ENCODE measurements at regions not wholly inside any gene's neighbourhood (a gene's known extent, or its start where the extent isn't known, plus 50 kb on each side); places are given as distances from the start of the nearest gene placed in this dataset.
A peak's percentile ranks its signal among the peaks of the same experiment; 100 is the strongest.

- TF ChIP-seq, protein P1, sequence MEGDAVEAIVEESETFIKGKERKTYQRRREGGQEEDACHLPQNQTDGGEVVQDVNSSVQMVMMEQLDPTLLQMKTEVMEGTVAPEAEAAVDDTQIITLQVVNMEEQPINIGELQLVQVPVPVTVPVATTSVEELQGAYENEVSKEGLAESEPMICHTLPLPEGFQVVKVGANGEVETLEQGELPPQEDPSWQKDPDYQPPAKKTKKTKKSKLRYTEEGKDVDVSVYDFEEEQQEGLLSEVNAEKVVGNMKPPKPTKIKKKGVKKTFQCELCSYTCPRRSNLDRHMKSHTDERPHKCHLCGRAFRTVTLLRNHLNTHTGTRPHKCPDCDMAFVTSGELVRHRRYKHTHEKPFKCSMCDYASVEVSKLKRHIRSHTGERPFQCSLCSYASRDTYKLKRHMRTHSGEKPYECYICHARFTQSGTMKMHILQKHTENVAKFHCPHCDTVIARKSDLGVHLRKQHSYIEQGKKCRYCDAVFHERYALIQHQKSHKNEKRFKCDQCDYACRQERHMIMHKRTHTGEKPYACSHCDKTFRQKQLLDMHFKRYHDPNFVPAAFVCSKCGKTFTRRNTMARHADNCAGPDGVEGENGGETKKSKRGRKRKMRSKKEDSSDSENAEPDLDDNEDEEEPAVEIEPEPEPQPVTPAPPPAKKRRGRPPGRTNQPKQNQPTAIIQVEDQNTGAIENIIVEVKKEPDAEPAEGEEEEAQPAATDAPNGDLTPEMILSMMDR (IDR thresholded peaks at IDR 0.05; ENCODE audit: low read depth, low read length): no peak
- Histone ChIP-seq H3K27me3 (no peaks in the 10 kb centered on the region), H3K4me1 (ENCODE audit: low read depth) (peaks cover 12% of the 10 kb centered on the region), H3K4me3 (no peak overlapping the region), H3K9me3 (ENCODE audit: low read depth) (no peaks in the 10 kb centered on the region), H3K36me3 (no peaks in the 10 kb centered on the region), H3K27ac (no peak overlapping the region)
- no peak for DNase-seq (ENCODE audit: low read depth in 1 of 2, low spot score in 1 of 2)
Measured at GRCh38 chr3:194265996-194266964, 84.8 kb downstream of the CPN2 start.

DNA sequence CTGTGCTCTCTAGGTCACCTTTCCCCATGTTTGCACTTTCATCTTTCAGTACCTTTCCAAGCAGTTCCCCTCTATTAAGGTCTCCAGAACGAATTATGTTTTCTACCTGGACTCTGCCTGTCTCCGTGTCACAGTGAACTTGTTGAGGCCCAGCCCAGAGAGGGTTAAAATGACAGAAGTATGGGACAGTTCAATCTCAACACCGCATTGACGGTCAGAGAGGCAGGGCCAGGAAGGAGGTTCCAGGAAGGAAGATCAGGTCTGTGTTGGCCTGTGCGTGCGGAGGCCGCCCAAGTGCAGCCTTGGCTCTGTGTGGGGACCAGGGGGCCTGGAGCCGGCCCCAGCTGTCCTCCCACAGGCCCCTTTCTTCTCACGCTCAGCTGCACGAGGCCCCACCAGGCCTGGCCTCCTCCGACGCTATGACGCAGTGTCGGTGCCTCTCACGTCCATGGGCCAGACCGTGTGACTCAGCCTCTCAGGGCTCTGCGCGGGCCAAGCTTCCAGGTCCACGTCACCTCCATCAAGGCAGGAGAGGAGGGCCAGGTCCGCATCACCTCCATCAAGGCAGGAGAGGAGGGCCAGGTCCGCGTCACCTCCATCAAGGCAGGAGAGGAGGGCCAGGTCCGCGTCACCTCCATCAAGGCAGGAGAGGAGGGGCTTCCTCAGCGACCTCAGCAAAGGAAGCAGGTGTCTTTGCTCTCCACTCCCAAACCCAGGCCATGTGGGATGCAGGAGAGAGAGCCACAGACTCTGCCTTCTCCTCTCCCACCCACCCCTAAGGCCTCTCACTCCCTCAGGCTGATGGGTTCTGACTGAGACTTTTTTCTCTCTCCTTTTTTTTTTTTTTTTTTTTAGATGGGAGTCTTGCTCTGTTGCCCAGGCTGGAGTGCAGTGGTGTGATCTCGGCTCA is 83.1 kb downstream of the CPN2 start:
- TF ChIP-seq, protein P1 (IDR thresholded peaks at IDR 0.05; ENCODE audit: low read depth, low read length): no peak
- peak in 1 of 2 donors; percentile 95 for DNase-seq (ENCODE audit: low read depth in 1 of 2, low spot score in 1 of 2)
- no peaks in the 10 kb centered on the region for H3K4me1 ChIP-seq (ENCODE audit: low read depth)
- no peak overlapping the region for H3K4me3 ChIP-seq
- H3K27me3 ChIP-seq: no peaks in the 10 kb centered on the region
- H3K27ac ChIP-seq: no peak overlapping the region
- no peaks in the 10 kb centered on the region for H3K36me3 ChIP-seq
- no peaks in the 10 kb centered on the region for H3K9me3 ChIP-seq (ENCODE audit: low read depth)

DNA sequence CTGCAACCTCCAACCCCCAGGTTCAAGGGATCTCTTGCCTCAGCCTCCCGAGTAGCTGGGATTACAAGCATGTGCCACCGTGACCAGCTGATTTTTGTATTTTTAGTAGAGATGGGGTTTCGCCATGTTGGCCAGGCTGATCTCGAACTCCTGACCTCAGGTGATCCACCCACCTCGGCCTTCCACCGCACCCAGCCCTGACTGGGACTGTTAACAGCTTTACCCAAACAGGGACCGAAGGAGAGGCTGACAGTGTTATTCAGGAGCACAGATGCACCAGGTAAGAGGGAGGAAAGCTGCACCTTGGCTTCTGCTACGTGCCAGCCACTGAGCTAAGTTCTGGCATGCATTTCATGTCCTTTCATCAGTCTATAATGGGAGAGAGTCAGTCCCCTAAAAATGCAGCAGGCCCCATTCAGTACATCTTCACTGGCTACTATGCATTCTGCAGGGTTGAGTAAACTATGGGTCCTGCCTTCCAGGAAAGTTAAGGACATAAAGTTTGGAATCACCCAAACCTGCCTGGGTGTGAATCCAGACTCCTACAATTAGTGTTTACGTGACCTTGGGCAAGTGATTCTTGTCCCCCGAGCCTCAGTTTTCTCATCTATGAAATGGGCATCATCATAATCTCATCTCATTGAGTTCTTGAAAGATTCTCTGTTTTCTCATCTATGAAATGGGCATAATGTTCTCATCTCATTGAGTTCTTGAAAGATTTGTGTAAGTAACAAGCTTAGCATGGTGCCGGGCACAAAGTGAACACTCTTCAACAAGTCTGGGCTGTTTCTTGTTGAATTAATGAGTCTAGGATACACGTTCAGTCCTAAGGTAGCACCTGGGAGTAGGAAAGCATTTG is 82.2 kb downstream of the CPN2 start:
- no peak overlapping the region for H3K27ac ChIP-seq
- H3K36me3 ChIP-seq: no peaks in the 10 kb centered on the region
- H3K27me3 ChIP-seq: no peaks in the 10 kb centered on the region
- no peak for DNase-seq (ENCODE audit: low read depth in 1 of 2, low spot score in 1 of 2)
- H3K4me3 ChIP-seq: no peak overlapping the region
- H3K9me3 ChIP-seq (ENCODE audit: low read depth): no peaks in the 10 kb centered on the region
- TF ChIP-seq, protein P1 (IDR thresholded peaks at IDR 0.05; ENCODE audit: low read depth, low read length): no peak
- H3K4me1 ChIP-seq (ENCODE audit: low read depth): no peaks in the 10 kb centered on the region

DNA sequence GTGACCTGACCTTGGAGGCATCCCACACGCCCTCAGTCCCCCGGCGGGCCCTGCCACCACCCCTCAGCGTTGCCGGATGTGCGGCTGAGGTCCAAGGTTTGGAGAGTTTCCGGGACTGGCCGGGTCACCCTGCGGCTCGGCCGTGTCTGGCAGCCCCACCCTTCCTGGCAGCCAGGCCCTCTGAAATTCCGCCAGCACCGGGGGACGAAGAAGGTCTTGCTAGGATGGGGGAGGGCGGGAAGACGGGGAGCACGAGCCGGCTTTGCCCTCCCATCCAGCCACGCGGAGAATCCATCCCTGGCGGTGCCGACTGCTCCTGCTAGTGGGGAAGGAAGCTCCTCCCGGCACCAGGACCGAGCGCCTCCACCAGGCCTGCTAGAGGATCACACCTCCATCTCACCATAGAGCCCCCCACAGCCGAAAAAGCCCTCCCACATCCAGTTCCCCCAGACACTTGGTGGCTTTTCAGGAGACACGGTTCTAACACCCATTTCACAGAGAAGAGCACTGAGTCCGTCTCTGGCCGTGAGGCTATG is 81.5 kb downstream of the CPN2 start:
- H3K4me1 ChIP-seq (ENCODE audit: low read depth): no peaks in the 10 kb centered on the region
- DNase-seq (ENCODE audit: low read depth in 1 of 2, low spot score in 1 of 2): peak in 1 of 2 donors; percentile 95
- no peaks in the 10 kb centered on the region for H3K36me3 ChIP-seq
- no peaks in the 10 kb centered on the region for H3K9me3 ChIP-seq (ENCODE audit: low read depth)
- TF ChIP-seq, protein P1 (IDR thresholded peaks at IDR 0.05; ENCODE audit: low read depth, low read length): peak; percentile 74
- H3K27ac ChIP-seq: no peak overlapping the region
- H3K27me3 ChIP-seq: no peaks in the 10 kb centered on the region
- H3K4me3 ChIP-seq: no peak overlapping the region

Data from cardiac muscle cell (in vitro differentiated cells and primary cell).